MM.1S (cell line): ENCODE measurements at regions not wholly inside any gene's neighbourhood (a gene's known extent, or its start where the extent isn't known, plus 50 kb on each side); places are given as distances from the start of the nearest gene placed in this dataset.

Experiments
- DNase-seq: peaks from one replicate; pipeline ENCODE4 v3.0.0-alpha.2; 2015
- H2AFZ ChIP-seq: fragments of 300-600 bp; sonication (generic); 2 replicates; pipeline ENCODE4 v1.6.0; 2016; ENCODE audit warnings: antibody characterized with exemption, low read length
- H3F3A ChIP-seq: fragments of 300-600 bp; sonication (generic); 2 replicates; pipeline ENCODE4 v1.6.1; 2016; ENCODE audit warnings: mild to moderate bottlenecking, antibody characterized with exemption, low read length, moderate library complexity, mixed read lengths; ENCODE audit not compliant: insufficient read depth
- H3K27ac ChIP-seq: fragments of 300-600 bp; sonication (generic); 2 replicates; pipeline ENCODE4 v1.5.1; 2016; ENCODE audit warnings: mild to moderate bottlenecking, low read length
- H3K27me3 ChIP-seq: fragments of 300-600 bp; sonication (generic); replicated peaks from 2 replicates; pipeline ENCODE4 v1.6.0; 2016; ENCODE audit warnings: low read length; ENCODE audit not compliant: insufficient read depth
- H3K36me3 ChIP-seq: fragments of 300-600 bp; sonication (generic); replicated peaks from 2 replicates; pipeline ENCODE4 v1.6.1; 2016; ENCODE audit warnings: mild to moderate bottlenecking, low read length, mixed read lengths; ENCODE audit not compliant: insufficient read depth
- H3K4me1 ChIP-seq: fragments of 300-600 bp; sonication (generic); 2 replicates; pipeline ENCODE4 v1.6.1; 2016; ENCODE audit warnings: low read length, mixed read lengths
- H3K4me2 ChIP-seq: fragments of 300-600 bp; sonication (generic); 2 replicates; pipeline ENCODE4 v1.6.0; 2016; ENCODE audit warnings: low read depth, low read length
- H3K4me3 ChIP-seq: fragments of 300-600 bp; sonication (generic); 2 replicates; pipeline ENCODE4 v1.5.1; 2016; ENCODE audit warnings: low read length, mixed read lengths
- H3K79me2 ChIP-seq: fragments of 300-600 bp; sonication (generic); 2 replicates; pipeline ENCODE4 v1.6.1; 2016; ENCODE audit warnings: mixed run types, low read length, mixed read lengths
- H3K9ac ChIP-seq: fragments of 300-600 bp; sonication (generic); 2 replicates; pipeline ENCODE4 v1.6.1; 2016; ENCODE audit warnings: low read length, mixed read lengths
- H3K9me2 ChIP-seq: fragments of 300-600 bp; sonication (generic); replicated peaks from 2 replicates; pipeline ENCODE4 v1.6.1; 2016; ENCODE audit warnings: mild to moderate bottlenecking, low read length, mixed read lengths; ENCODE audit not compliant: insufficient read depth
- H3K9me3 ChIP-seq: fragments of 300-600 bp; sonication (generic); replicated peaks from 2 replicates; pipeline ENCODE4 v1.6.1; 2016; ENCODE audit warnings: mild to moderate bottlenecking, low read length, mixed read lengths; ENCODE audit not compliant: insufficient read depth
- H4K20me1 ChIP-seq: fragments of 300-600 bp; sonication (generic); 2 replicates; pipeline ENCODE4 v1.6.1; 2016; ENCODE audit warnings: mild to moderate bottlenecking, low read length, moderate library complexity, mixed read lengths; ENCODE audit not compliant: insufficient read depth
- EZH2 ChIP-seq: fragments of 300-600 bp; sonication (generic); optimal IDR thresholded peaks from 2 replicates; pipeline ENCODE3; 2017; ENCODE audit warnings: low read depth, mild to moderate bottlenecking, antibody characterized with exemption, low read length, mixed read lengths
- EZH2phosphoT487 ChIP-seq: fragments of 300-600 bp; sonication (generic); IDR thresholded peaks from 2 replicates; pipeline ENCODE4 v1.6.1; 2018; ENCODE audit warnings: antibody characterized with exemption, low read length
- TF ChIP-seq, protein P1 (sequence below): fragments of 300-600 bp; sonication (generic); IDR thresholded peaks from 2 replicates; pipeline ENCODE4 v1.5.1; 2016; ENCODE audit warnings: antibody characterized with exemption, low read length, mixed read lengths

- Histone ChIP-seq H3K4me2 (no peak overlapping the region), H3K4me1 (no peaks in the 10 kb centered on the region), H3K9me2 (no peaks in the 10 kb centered on the region), H3K36me3 (no peaks in the 10 kb centered on the region), H3F3A (no peaks in the 10 kb centered on the region), H4K20me1 (no peaks in the 10 kb centered on the region), H3K9ac (no peak overlapping the region), H3K79me2 (no peaks in the 10 kb centered on the region), H2AFZ (no peak overlapping the region), H3K27me3 (no peaks in the 10 kb centered on the region), H3K27ac (no peak overlapping the region), H3K9me3 (no peaks in the 10 kb centered on the region), H3K4me3 (no peak overlapping the region)
- TF ChIP-seq, protein P1, sequence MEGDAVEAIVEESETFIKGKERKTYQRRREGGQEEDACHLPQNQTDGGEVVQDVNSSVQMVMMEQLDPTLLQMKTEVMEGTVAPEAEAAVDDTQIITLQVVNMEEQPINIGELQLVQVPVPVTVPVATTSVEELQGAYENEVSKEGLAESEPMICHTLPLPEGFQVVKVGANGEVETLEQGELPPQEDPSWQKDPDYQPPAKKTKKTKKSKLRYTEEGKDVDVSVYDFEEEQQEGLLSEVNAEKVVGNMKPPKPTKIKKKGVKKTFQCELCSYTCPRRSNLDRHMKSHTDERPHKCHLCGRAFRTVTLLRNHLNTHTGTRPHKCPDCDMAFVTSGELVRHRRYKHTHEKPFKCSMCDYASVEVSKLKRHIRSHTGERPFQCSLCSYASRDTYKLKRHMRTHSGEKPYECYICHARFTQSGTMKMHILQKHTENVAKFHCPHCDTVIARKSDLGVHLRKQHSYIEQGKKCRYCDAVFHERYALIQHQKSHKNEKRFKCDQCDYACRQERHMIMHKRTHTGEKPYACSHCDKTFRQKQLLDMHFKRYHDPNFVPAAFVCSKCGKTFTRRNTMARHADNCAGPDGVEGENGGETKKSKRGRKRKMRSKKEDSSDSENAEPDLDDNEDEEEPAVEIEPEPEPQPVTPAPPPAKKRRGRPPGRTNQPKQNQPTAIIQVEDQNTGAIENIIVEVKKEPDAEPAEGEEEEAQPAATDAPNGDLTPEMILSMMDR: no peak
- TF ChIP-seq EZH2phosphoT487 (no peak), EZH2 (no peak)
- no peak for DNase-seq
These were observed 69.1 kb upstream of the HSF2 start for GRCh38 chr6:122330315-122330714.

- H3K4me2 ChIP-seq: no peak overlapping the region
- TF ChIP-seq EZH2phosphoT487 (no peak), EZH2 (no peak)
- TF ChIP-seq, protein P1: no peak
- H2AFZ ChIP-seq: no peak overlapping the region
- no peak overlapping the region for H3K4me3 ChIP-seq
- H3K4me1 ChIP-seq: no peaks in the 10 kb centered on the region
- no peak for DNase-seq
- H3K9me3 ChIP-seq: no peaks in the 10 kb centered on the region
- H3K79me2 ChIP-seq: no peaks in the 10 kb centered on the region
- H3K9me2 ChIP-seq: no peaks in the 10 kb centered on the region
- H3K27me3 ChIP-seq: no peaks in the 10 kb centered on the region
- no peak overlapping the region for H3K27ac ChIP-seq
- no peak overlapping the region for H3K9ac ChIP-seq
- H4K20me1 ChIP-seq: no peaks in the 10 kb centered on the region
- no peaks in the 10 kb centered on the region for H3F3A ChIP-seq
- no peaks in the 10 kb centered on the region for H3K36me3 ChIP-seq
These were observed 61.8 kb upstream of the HSF2 start for GRCh38 chr6:122337645-122338044.

DNA sequence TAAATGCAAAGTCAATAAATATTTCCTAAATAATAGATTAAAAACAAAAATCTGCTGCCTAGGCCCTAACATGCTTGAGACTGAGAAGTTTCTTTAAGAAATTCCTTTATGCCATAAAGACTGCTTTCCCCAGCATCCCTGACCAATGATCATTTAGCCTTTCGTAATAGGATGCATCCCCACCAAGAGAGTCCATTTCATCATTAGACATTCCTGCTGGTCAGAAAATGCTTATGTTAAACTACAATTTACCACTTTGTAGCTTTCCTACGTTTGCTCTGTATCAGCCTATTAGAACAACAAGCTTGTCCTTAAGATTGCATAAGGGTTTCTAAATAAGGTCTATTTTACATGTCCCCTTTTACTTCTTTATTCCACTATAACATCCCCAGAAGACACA, 59.8 kb upstream of the HSF2 start:
- H3K79me2 ChIP-seq: no peaks in the 10 kb centered on the region
- TF ChIP-seq EZH2phosphoT487 (no peak), EZH2 (no peak)
- TF ChIP-seq, protein P1: no peak
- no peak overlapping the region for H3K27ac ChIP-seq
- H3K9me2 ChIP-seq: no peaks in the 10 kb centered on the region
- no peak overlapping the region for H2AFZ ChIP-seq
- no peak overlapping the region for H3K4me2 ChIP-seq
- no peaks in the 10 kb centered on the region for H4K20me1 ChIP-seq
- H3K4me1 ChIP-seq: no peaks in the 10 kb centered on the region
- no peak overlapping the region for H3K4me3 ChIP-seq
- H3K9me3 ChIP-seq: no peaks in the 10 kb centered on the region
- H3K27me3 ChIP-seq: no peaks in the 10 kb centered on the region
- no peaks in the 10 kb centered on the region for H3F3A ChIP-seq
- H3K9ac ChIP-seq: no peak overlapping the region
- no peaks in the 10 kb centered on the region for H3K36me3 ChIP-seq
- no peak for DNase-seq
